ENCODE measurements at regions not wholly inside any gene's neighbourhood (a gene's known extent, or its start where the extent isn't known, plus 50 kb on each side); places are given as distances from the start of the nearest gene placed in this dataset.

GRCh38 chr10:8576911-8577310 is 522.4 kb downstream of the GATA3 start:
- DNase-seq, result no peak

- no peak for DNase-seq
Observed at GRCh38 chr10:8577686-8578085, 523.2 kb downstream of the GATA3 start.

DNA sequence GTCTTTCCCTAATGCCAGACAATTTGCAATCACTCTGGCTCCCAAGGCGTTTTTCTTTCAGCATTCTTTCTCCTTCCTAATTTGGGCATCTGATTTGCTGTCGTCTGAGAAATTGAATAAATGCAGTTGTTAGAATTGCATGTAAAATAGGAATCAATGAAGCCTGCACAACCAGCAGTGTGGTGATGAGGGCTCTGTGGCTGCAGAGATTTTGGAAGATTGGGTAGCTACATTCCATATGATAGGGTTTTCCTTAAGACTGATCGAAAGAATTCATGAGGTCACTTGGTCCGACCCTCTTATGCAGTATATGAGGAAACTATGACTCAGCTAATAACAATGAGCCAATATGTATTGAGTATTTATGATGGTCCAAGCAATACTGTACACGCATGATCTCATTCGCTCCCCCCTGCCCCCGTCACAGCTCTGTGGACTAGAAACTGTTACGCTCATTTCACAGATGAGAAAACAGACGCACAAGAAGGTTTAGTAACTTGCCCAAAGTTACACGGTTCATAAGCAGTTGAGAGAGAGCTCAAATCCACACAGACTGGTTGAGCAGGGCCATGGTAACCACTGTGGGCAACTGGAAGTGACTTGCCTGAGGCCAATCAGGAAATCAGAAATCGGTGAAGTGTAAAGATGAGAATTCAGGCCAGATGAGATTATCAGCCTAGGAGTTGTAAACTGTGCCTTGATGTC is 527.2 kb downstream of the GATA3 start:
- no peak for DNase-seq

DNA sequence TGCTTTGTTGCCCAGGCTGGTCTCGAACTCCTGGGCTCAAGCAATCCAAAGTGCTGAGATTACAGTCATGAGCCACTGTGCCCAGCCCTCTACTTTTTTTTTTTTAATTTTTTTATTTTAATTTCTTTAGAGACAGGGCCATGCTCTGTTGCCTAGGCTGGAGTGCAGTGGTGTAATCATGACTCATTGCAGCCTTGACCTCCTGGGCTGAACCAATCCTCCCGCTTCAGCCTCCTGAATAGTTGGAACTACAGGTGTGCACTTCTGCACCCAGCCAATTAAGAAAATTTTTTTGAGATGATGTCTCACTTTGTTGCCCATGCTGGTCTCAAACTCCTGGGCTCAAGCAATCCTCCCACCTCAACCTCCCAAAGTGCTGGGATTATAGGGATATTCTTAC is 528.6 kb downstream of the GATA3 start:
- DNase-seq, result no peak

DNA sequence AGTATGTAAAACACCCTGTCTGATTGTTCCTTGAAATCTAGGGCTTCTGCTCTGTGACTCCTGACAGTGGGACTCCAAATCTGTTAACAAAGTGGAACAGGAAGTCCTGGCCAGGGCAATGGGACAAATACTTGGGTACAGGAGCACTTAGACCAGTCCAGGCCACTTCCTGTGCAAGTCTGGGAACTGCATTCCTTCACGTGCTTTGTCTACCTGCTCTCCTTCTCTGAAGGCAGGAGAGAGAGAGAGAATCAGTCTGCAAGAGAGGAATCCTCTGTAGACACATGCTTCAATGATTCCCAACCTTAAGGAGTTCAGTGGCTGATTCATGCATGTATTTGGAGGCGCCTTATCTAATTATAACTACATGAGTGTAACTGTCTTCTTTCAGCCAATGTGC is 530.2 kb downstream of the GATA3 start:
- DNase-seq, result no peak

DNA sequence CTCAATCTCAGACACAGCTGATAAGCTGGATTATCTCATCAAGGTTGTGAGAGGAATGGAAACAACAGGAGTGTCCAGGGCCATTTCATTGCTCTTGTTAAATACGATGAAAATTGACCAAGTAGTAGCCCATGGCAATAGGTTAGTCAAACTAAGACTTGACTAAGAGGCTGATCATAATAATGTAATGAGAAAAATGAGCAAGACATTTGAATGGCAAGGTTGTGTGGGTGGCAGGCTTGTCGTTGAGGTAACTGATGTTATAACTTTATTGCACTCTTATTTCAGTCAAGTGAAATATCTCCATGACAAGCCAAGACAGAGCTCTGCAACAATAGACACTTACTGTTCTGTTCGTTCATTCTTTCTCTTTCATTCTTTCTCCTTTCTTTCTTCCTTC is 532.0 kb downstream of the GATA3 start:
- no peak for DNase-seq

- no peak for DNase-seq
Observed at GRCh38 chr10:8588135-8588534, 533.6 kb downstream of the GATA3 start.

GRCh38 chr10:8590518-8590917 is 536.0 kb downstream of the GATA3 start:
- DNase-seq, result no peak

DNA sequence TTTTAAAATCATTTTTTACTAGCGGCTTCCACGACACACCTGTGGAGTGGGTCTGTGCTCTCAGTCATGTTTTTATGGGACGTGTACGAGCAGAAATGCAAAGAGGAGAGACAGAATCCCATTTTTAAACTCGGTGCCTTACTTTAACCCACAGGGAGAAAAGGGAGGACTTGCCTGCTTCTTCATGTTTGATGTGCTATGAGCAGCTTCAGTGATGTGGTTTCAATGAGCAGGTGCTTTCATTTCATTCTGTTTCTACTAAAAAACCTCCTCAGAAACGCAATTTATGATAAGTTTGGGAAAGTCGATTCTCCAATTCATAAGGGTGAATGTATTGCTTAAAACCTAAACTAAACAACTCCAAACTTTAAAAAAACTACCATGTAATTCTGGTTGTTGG is 537.2 kb downstream of the GATA3 start:
- DNase-seq, result no peak

DNA sequence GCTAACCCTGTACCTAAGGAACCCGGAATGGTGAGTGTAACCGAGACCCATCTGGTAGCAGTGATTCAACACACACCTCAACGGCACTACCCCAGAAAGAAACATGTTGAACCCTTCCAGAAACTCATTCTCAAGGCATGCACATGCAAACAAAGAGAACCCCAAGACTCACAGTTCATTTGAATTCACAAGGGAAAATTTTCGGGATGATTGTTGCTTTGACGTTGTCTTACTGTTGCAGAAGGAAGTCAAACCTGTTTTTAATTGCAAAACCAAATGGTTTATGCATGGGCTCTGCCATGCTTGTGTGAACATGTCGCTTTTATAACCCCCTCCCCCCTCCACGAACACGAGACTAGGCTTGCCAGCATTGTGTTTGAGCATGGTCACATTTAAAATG is 539.7 kb downstream of the GATA3 start:
- no peak for DNase-seq

- DNase-seq, result no peak
Observed at GRCh38 chr10:8594711-8595110, 540.2 kb downstream of the GATA3 start.

DNA sequence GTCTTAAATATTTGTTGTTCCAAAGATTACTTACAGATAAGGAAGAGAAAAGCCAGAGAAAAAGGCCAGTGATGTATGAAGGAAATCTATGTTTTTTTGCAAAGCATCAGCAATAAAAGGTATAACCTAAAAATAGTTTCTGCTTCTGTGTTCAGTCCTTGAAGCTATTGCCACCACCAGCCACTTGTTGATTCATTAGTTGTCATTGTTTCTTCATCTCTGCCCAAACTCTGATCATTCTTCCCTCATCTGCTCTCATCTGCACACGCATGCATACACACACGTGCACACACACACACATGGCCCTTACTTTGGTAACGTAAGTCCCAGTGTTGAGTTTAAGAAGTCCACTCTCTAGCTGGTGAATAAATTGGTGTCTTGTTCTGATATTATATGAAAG is 540.7 kb downstream of the GATA3 start:
- no peak for DNase-seq

DNA sequence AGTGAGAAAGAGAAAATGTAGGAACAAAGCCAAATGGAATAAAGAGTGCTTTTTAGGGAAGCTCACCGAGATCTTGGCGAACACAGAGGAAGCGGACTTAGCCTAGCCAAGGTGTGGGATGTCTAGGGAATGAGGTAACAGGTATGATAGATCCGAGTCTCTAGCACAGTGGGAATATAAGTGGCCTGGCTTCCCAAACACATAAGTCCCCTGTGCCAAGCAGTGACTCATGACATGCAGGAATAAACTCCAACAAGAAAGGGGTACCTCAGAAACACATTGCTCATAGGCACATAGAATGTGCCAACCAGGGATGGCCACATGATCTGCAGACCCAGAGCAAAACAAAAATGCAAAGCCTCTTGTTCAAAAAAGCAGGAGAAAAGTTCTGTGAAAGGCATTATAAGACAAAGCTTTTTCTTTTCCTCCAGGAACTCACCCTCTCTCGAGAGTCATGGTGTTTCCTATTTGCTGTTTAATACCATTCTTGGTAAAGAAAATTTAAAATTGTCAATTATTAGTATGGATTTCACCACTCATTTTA is 542.5 kb downstream of the GATA3 start:
- no peak for DNase-seq

DNA sequence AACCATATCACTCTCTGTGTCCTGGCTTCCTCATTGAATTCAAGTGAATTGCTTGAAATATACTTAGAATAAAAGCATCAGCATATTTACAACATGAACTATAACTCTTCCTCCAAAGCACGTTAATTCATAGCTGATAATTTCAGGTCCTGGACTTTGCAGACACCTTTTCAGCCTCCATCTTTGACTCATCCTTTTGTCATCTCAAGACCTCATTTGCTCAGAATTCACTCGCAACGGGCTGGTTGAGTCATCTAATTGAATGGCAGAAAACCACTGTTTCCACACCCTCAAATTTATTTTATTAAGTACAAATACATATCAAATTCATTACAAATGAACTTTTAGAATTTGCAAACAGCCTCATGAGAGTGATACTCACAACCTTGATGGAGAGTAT is 545.7 kb downstream of the GATA3 start:
- DNase-seq, result no peak

DNA sequence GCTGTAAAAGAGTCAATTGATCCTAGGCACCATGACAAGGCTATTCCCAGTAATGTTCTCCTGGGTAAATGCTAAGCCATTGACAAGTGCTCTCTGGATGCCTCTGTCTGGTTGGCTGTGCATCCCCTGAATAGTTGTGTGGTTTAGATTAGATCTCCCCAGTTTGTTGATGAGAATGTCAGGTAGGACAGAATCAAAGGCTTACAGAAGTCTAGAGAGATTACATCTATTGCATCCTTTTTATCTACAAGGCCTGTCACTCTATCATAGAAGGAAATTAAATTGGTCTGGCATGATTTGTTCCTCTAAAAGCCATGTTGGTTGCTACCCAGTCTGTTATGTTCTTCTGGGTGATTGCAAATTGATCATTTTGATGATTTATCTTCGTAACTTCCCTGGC is 548.3 kb downstream of the GATA3 start:
- no peak for DNase-seq

DNA sequence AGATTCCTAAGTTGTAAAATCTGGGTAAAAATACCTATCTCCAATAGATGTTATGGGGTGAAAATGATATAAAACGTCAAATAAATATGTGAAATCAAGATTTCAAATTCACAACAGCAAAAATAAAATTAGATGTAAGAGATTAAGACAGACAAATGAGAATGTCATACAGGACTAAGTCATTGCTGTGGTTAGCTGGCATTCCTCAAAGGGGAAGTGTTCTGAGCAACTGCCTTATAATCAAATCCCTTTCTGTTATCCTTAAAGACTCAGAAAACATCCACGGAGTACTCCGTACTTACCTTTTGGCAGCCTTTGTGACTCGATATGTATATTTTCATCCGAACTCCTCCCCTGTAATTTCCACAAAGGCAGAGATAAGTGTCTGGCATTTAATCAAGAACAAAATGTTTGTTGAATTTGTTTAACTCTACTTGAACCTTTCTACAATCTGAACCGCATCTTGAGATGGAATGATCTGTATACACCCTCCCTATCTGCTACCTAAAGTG is 559.6 kb downstream of the GATA3 start:
- no peak for DNase-seq

GRCh38 chr10:8615118-8615517 is 560.6 kb downstream of the GATA3 start:
- DNase-seq, result no peak

- no peak for DNase-seq
Observed at GRCh38 chr10:8616166-8616565, 561.7 kb downstream of the GATA3 start.

DNA sequence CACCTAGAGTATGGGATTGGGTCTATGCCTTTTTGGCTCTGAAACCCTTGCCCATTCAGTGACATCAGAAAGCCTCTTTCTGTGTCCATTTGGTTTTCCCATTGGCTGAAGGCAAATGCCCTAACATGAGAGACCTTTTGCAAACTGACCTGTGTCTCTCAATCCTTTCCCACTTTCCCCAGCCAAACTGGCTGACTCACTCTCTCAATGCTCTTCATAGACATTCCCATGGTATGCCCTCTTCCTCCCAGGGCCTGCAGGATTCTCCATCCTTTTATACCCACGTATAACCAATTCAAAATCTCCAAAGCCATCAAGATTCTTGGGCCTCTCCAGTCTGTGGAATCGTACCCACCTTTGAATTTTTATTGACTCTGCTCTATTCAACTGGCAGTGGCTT is 563.3 kb downstream of the GATA3 start:
- DNase-seq, result no peak

DNA sequence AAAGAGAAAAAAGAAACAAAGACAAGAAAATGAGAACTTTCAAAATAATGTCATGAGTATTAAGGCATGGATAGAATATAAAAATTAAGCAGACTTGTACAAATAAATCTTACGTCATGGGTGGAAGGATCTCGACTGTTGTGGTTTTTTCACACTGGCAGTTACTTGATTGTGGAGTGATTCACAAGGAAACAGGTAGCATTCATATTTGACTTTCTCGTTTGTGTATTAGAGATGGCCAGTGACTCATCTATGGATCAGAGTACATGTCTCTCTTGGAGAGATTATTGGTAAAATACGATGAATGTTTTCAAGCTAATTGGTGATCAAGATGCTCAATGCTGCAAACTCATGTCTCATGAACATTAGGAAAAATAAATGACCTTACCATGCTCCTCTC is 564.3 kb downstream of the GATA3 start:
- no peak for DNase-seq

DNA sequence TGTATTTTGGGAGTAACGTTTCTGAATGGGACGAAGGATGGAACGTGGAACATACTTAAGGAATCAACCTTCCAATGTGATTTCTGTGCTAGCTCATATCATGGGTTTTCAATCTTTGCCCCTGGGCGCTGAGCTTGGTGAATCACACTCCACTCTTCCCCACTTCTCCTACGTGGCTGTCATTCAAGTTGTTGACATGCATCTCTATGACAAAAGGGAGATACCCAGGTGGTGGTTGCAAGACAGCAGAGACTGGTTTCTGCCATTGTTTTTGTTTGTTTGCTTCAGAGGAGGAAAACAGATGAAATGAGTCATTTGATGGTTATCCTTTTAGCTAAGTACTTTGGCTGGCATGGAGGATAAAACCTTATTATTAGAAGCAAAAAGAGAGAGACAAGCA is 573.9 kb downstream of the GATA3 start:
- DNase-seq, result no peak

- no peak for DNase-seq
Observed at GRCh38 chr10:8633909-8634308, 579.4 kb downstream of the GATA3 start.

DNA sequence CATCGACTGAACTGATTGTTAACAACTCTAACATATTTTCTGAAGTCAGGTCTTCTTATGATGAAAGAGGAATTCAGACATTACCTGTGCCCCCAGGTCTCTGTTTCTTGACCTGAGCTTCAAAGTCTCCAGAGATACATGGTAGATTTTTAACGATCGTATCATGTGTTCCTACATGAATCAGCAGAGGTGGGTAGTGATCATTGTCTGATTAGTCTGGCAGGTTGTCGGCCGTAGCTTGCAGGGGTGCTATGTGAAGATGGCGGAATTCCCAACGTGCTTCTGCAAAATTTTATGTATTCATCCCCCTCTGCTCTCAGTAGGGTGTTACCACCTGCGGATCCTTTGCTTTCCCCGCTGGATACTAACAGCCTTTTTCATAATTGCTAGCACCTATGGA is 581.9 kb downstream of the GATA3 start:
- DNase-seq, result no peak

- no peak for DNase-seq
Observed at GRCh38 chr10:8637640-8638039, 583.2 kb downstream of the GATA3 start.

- DNase-seq, result no peak
Observed at GRCh38 chr10:8638088-8638672, 583.7 kb downstream of the GATA3 start.

Data from DMS79 treated with DMSO at 0.1 percent for 48 hours (cell line).